ENCODE measurements at regions not wholly inside any gene's neighbourhood (a gene's known extent, or its start where the extent isn't known, plus 50 kb on each side); places are given as distances from the start of the nearest gene placed in this dataset.

- no peak for DNase-seq
Observed at GRCh38 chr5:57693488-57694305, 211.1 kb upstream of the ACTBL2 start.

DNA sequence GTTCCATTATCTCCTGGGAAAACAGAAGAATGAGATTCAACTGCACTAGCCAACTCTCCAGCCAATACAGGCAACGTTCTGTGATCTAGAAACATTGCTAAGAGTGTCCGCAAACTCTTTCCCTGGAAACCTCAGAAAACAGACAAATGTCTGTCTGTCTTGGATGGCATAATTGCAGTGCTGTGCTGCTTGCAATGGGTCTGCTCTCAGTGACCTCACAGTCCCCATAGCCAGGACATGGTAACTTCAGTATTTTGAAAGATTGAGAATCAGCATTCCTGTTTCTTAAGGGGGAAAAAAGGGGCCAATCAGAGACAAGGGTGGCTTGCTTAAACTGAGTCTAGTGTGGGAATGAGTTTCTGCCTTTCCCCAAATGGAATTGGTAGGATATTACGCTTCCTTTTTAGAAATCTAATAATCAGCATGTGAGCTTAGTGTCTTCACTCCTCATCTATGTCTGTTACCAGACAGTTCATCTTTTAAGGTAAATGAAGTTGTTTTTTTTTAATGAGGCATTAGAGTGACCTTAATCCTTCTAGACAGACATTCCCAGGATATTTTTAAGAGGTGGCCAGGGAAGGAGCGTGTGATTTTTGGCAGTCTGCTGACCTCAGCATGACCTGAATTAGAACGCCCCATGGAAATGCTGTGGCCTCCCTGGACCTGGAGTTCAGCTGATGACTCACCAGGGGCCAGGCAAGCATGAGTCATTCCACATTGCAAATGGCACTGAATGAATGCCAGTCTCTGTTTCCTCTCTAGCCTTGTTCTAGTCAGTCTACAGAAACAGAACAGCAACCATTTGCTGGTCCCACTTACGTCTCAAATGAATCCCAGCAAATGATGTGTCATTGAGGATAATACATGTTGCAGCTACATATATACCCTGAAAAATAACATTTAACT is 210.2 kb upstream of the ACTBL2 start:
- DNase-seq = peak; percentile 90

DNA sequence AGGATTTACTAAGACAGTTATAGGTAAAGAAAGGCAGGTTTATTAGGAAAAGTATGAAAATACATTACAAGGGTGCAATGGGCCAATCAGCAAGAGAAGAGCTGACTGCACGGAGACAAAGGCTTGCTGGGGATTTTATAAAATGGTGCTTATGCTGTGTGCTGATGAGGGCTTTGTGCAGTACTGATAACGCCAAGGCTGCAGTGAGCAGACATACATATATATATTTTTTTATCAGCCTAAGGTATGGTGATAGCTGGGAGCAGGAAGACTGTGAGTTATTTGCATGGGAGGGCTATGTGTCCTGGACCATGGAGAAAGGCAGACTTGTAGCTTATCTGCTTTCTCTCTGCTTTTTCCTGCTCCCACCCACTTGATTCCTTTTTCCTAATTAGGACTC is 208.1 kb upstream of the ACTBL2 start:
- DNase-seq = no peak

DNA sequence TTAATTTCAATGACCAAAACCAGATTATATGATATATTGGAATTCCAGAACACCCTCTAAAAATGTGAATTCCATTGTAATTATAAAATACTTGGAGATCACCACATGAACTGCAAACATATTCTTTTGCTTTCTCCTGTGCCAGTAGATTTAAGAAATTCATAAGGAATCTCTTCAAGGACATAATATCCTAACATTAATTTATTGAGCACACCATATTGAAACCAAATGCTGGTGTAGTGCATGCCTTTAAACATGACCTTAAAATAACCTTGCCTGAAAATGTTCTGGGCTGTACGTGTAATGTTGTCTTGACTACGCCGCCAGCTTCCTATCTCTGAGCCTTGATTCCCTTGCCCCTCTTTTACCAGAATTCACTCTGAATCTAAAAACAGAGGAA is 205.0 kb upstream of the ACTBL2 start:
- DNase-seq = peak; percentile 82

DNA sequence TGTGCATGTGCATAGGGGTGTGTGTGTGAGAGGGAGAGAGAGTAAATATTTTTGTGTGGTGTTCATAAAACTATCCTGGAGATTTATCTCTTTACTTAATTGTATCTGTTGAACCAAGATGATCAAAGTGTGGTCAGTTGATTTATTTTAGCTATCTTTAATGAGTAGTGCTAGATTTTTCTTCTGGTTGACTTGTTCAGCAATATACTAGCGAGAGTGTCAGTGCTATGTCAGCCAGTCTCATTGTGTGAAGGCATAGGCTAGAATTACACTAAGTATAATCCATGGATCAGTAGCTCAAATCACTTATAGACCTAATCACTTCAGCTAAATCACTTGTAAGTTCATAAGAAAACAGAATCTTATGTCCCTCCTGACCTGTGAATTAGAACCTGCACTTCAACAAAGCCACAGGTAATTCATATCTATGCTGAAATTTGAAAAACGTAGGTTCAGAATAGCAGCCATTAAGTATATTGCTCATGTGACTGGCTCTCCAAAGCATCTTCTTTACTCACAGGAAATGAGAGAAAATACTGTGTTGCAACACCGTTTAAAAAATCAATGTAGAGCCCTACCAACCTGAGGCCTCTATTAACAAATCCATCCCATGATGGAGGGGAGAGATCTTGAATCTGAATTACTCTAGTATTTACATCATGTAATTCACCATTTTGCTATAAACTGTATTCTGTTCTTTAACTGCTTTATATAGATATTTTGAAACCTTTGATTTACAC is 203.1 kb upstream of the ACTBL2 start:
- DNase-seq = no peak

GRCh38 chr5:57684299-57684702 is 201.7 kb upstream of the ACTBL2 start:
- no peak for DNase-seq

- no peak for DNase-seq
Observed at GRCh38 chr5:57683036-57683630, 200.5 kb upstream of the ACTBL2 start.

DNA sequence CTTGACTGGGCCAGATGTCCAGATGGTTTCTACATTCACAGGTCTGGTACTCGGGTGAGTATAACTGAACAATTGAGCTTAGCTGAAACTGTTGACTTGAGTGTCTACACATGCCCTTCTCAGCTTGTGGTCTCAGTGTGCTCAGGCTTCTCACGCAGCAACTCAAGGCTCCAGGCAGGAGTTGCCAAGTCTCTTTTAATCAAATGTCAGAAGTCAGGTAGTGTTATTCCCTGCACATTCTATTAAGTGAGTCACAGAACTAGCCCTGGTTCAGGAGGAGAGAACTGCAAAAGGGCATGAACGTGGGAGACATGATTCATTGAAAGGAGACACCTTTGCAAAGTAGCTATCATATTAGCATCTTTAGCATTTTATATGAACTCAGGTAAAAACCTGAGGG is 199.3 kb upstream of the ACTBL2 start:
- no peak for DNase-seq

GRCh38 chr5:57680686-57681085 is 198.1 kb upstream of the ACTBL2 start:
- no peak for DNase-seq

GRCh38 chr5:57677235-57677634 is 194.6 kb upstream of the ACTBL2 start:
- no peak for DNase-seq

GRCh38 chr5:57676222-57677098 is 193.8 kb upstream of the ACTBL2 start:
- DNase-seq = peak; percentile 27

- no peak for DNase-seq
Observed at GRCh38 chr5:57675236-57675635, 192.6 kb upstream of the ACTBL2 start.

DNA sequence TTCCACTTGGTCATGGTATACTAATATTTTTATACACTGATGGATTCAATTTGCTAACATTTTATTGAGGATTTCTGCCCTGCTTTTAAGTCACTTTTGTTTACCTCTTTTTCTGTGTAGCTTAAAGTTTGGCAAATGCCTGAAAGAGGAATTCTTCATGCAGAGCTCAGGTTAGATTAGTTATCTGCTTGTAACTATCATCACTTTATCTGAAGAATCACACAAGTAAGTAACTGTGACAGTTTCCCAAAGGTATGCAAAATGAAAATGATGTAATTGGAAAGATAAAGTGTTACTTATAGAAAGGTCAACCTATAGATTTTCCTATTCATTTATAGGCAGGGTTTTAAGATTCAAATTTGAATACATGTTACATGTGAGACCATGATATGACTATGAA is 188.8 kb upstream of the ACTBL2 start:
- no peak for DNase-seq

DNA sequence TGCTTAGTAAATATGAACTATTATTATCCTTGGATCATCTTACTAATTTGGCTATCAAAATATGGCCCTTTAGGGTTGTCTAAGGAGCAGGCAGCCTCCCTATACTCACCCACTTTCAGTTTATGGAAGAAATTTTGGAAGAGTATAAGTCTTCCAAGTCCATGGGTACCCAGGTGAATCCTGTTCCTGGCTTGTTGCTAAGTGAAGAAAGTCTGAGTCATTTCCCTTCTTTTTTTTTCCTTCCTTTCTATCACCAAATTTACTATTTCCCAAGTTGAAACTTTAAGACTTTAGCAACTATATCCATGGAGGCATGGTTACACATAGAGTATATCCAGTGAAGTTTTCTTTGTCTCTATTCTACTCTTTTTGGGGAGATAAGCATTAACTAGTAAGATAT is 184.0 kb upstream of the ACTBL2 start:
- DNase-seq = no peak

DNA sequence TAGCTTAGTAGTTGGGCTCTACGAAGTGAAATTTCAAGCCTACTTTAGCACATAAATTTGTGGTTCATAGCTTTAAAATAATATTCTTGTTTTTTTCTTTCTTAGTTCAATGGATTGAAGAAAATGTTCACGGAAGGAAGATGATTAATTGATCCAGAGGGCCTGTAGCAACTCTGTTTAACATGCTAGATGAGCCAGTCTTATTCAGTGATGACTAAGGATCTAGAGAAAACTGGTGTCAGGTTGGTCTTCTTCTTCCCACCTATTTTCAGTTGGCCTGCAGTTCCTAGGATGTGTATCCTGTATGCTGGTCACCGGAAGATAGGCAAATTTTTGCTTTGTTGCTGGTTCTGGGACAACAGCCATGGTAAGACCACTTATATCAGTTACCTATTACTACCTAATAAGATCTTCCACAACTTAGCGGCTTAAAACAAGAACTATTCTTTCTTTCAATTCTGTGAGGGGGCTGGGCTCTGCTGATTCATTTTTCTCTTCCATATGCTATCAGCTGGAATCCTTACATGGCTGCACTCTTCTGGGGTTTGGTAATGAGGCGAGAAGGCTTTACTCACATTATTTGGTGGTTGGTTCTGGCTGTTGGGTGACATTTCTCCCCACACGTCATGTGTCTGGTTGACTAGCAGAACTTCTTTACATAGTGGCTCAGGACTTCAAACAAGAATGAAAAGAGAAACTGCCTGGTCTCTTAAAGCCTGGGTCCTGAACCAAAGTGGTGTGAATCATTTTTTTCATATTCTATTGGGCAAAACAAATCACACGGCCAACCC is 182.7 kb upstream of the ACTBL2 start:
- DNase-seq = no peak

- no peak for DNase-seq
Observed at GRCh38 chr5:57664700-57665099, 182.1 kb upstream of the ACTBL2 start.

DNA sequence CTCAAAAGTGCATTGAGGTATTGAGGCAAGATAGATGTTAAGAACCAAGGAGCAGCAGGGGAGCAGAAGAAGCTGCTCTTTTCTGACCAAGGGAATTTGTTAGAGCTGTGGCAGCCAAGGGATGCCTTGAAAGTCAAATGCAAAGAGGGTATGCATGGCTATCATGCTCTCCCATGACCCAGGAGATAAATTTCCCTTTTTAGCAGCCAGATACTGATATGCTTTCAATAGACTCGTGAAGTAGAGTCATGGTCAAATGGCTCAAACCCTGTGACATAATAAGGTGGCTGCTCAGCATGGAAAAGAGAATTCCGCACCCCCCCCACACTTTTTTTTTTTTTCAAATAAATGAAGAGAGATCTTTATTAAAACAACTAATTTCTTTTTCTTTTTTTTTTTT is 180.9 kb upstream of the ACTBL2 start:
- DNase-seq = no peak

DNA sequence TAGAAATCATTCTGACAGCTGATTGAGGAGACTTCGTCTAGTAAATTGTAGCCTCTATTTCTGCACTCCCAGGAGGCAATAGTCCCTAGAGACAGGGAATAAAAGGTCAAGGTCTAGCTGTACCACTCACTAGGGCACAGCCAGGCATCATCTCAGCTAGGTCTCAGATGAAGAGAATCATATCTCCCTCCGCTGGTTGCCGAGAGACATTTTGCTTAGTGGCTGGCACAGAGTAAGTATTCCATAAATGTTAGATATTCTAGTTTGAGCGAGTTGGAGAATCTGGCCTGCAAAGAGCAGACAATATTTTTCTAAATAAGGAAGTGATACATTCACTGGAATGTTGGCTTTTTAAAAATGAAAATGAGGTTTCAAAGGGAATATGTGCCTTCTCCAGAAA is 180.4 kb upstream of the ACTBL2 start:
- peak; percentile 62 for DNase-seq

DNA sequence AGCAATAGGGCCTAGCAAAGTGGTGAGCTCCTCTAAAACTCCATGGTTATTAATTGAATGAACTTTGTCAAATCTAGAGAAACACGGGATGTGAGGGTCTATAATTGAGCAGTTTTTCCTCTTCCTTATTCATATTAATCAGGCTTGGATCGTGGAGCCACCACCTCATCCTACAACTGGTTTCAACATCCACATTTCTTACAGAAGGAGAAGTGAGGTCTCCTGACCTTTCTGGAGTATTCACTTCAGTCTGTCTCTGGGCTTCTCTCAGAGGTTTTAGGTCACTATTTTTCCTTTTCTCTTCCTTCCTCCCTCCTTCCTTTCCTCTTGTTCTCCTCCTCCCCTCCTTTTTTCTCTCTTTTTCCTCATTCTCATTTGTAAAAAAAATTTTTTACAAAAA is 177.3 kb upstream of the ACTBL2 start:
- no peak for DNase-seq

DNA sequence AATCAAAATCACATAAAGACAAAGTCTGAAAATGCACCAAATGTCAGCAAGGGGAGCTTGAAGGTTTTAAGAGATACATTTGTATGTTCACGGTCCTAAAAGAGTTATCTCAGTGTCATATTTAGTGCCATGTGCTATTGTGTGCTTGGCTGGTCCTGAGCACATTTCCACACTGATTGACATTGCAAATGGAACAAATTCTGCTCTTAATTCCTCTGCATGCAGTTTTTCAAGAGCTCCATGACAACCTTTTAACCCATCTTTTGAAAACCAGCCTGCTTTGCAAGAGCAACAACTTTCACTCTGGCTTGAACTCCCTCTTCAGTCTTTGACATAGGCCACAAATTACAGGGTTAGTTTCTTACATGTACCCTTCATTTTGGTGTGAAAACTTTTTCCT is 175.4 kb upstream of the ACTBL2 start:
- no peak for DNase-seq

GRCh38 chr5:57655228-57655627 is 172.6 kb upstream of the ACTBL2 start:
- DNase-seq = no peak

All from fibroblast of skin of abdomen (primary cell).